H1 (cell line): ENCODE measurements at regions not wholly inside any gene's neighbourhood (a gene's known extent, or its start where the extent isn't known, plus 50 kb on each side); places are given as distances from the start of the nearest gene placed in this dataset.

Experiments used
- CTCF ChIA-PET: fragments of 300-600 bp; sonication (Branson Sonifier 250); formaldehyde crosslinking; loops from one replicate; lab custom pipeline; 2021; ENCODE audit not compliant: partially characterized antibody; lab: Charles Lee
- POLR2A ChIA-PET: fragments of 300-600 bp; sonication (Branson Sonifier 250); formaldehyde crosslinking; loops from one replicate; lab custom pipeline; 2021; ENCODE audit warnings: inconsistent platforms; ENCODE audit not compliant: partially characterized antibody; lab: Charles Lee
- DNase-seq, 2 experiments: peaks; one replicate each; pipeline versions ENCODE4 v3.0.0 to v3.0.0-alpha.2; 2010 to 2022; ENCODE audit warnings: low spot score in 2 of 2, low read depth in 1 of 2, mixed read lengths in 1 of 2
- FAIRE-seq: peaks from 2 replicates; lab custom pipeline; 2011; peaks lifted over from hg19 to GRCh38; lab: Jason Lieb, UNC
- H2AFZ ChIP-seq: 2 replicates; pipeline ENCODE4 v1.8.1; 2012; ENCODE audit warnings: low read length, inconsistent platforms
- H2AK5ac ChIP-seq: 2 replicates; pipeline ENCODE4 v1.6.1; 2013; ENCODE audit warnings: low read depth, low read length
- H2BK120ac ChIP-seq: replicated peaks from 2 replicates; pipeline ENCODE3; 2013; ENCODE audit warnings: low read depth, low read length, inconsistent platforms
- H2BK12ac ChIP-seq: 2 replicates; pipeline ENCODE4 v1.6.1; 2013; ENCODE audit warnings: low read depth, low read length
- H2BK15ac ChIP-seq: 2 replicates; pipeline ENCODE4 v1.6.1; 2013; ENCODE audit warnings: low read length
- H2BK20ac ChIP-seq: 2 replicates; pipeline ENCODE4 v1.6.1; 2013; ENCODE audit warnings: low read length
- H2BK5ac ChIP-seq: 2 replicates; pipeline ENCODE4 v1.6.1; 2013; ENCODE audit warnings: low read depth, low read length
- H3K14ac ChIP-seq: 2 replicates; pipeline ENCODE4 v1.6.1; 2013; ENCODE audit warnings: inconsistent platforms; ENCODE audit not compliant: insufficient read length
- H3K18ac ChIP-seq: 2 replicates; pipeline ENCODE4 v1.6.1; 2013; ENCODE audit warnings: low read length; ENCODE audit errors: extremely low read depth
- H3K23ac ChIP-seq: 2 replicates; pipeline ENCODE4 v1.6.1; 2013; ENCODE audit warnings: inconsistent platforms; ENCODE audit not compliant: insufficient read length
- H3K23me2 ChIP-seq: 2 replicates; pipeline ENCODE4 v1.6.1; 2013; ENCODE audit warnings: low read depth, low read length
- H3K27ac ChIP-seq: 2 replicates; pipeline ENCODE4 v1.6.1; 2011; ENCODE audit warnings: low read depth, low read length, inconsistent platforms
- H3K27me3 ChIP-seq, 4 experiments: replicated peaks in 1 of 4; 1 replicate in 1 of 4; 2 replicates in 3 of 4; pipeline versions ENCODE4 v1.6.1 to v1.8.1; 2011 to 2013; ENCODE audit warnings: low read length in 3 of 4, mild to moderate bottlenecking in 3 of 4, inconsistent platforms in 2 of 4, mixed read lengths in 2 of 4, moderate library complexity in 1 of 4; ENCODE audit not compliant: control insufficient read depth in 3 of 4, insufficient read depth in 3 of 4; ENCODE audit errors: extremely low read depth in 1 of 4
- H3K36me3 ChIP-seq, 4 experiments: 2 replicates each; pipeline versions ENCODE4 v1.6.1 to v1.8.1; 2011 to 2013; ENCODE audit warnings: mild to moderate bottlenecking in 4 of 4, low read length in 3 of 4, moderate library complexity in 2 of 4, control low read depth in 1 of 4, inconsistent platforms in 1 of 4; ENCODE audit not compliant: insufficient read depth in 4 of 4, control insufficient read depth in 2 of 4
- H3K4ac ChIP-seq: replicated peaks from 2 replicates; pipeline ENCODE3; 2013; ENCODE audit warnings: low read length, low read depth, mixed read lengths, inconsistent platforms; ENCODE audit not compliant: insufficient read length
- H3K4me1 ChIP-seq, 4 experiments: replicated peaks in 1 of 4; 1 replicate in 1 of 4; 2 replicates in 3 of 4; pipeline versions ENCODE4 v1.6.1 to v1.8.1; 2011 to 2013; ENCODE audit warnings: low read length in 3 of 4, inconsistent platforms in 2 of 4, mixed read lengths in 1 of 4; ENCODE audit not compliant: insufficient read depth in 4 of 4, control insufficient read depth in 3 of 4
- H3K4me2 ChIP-seq, 2 experiments: 2 replicates each; pipeline versions ENCODE4 v1.6.1 to v1.8.1; 2011 to 2013; ENCODE audit warnings: low read depth in 2 of 2, low read length in 2 of 2, control low read depth in 1 of 2, inconsistent platforms in 1 of 2, mild to moderate bottlenecking in 1 of 2; ENCODE audit not compliant: insufficient read depth in 1 of 2
- H3K4me3 ChIP-seq, 4 experiments: fragments of 200-600, 300-600 bp in 1 of 4; sonication (generic), shearing (Covaris generic), sonication (Bioruptor Twin) in 1 of 4; 2 replicates each; pipeline versions ENCODE4 v1.5.1 to v1.8.1; 2011 to 2016; ENCODE audit warnings: low read length in 4 of 4, low read depth in 3 of 4, control low read depth in 2 of 4, inconsistent platforms in 2 of 4, mild to moderate bottlenecking in 2 of 4, mixed read lengths in 1 of 4, moderate library complexity in 1 of 4; ENCODE audit not compliant: insufficient read depth in 2 of 4; ENCODE audit errors: extremely low read depth in 1 of 4
- H3K56ac ChIP-seq: replicated peaks from 2 replicates; pipeline ENCODE3; 2013; ENCODE audit warnings: low read depth, mild to moderate bottlenecking, mixed read lengths, low read length, inconsistent platforms; ENCODE audit not compliant: insufficient read length
- H3K79me1 ChIP-seq: 2 replicates; pipeline ENCODE4 v1.6.1; 2013; ENCODE audit warnings: low read depth, low read length, control low read depth
- H3K79me2 ChIP-seq, 2 experiments: 2 replicates each; pipeline versions ENCODE4 v1.6.1 to v1.8.1; 2012 to 2013; ENCODE audit warnings: low read length in 2 of 2, mild to moderate bottlenecking in 2 of 2, inconsistent platforms in 1 of 2; ENCODE audit not compliant: insufficient read depth in 2 of 2, control insufficient read depth in 1 of 2
- H3K9ac ChIP-seq, 4 experiments: replicated peaks in 1 of 4; 1 replicate in 1 of 4; 2 replicates in 3 of 4; pipeline versions ENCODE4 v1.6.1 to v1.8.1; 2011 to 2013; ENCODE audit warnings: low read depth in 3 of 4, low read length in 3 of 4, control low read depth in 2 of 4, mild to moderate bottlenecking in 2 of 4, moderate library complexity in 2 of 4, inconsistent platforms in 1 of 4; ENCODE audit errors: extremely low read depth in 1 of 4
- H3K9me3 ChIP-seq, 2 experiments: 2 replicates each; pipeline versions ENCODE4 v1.6.1 to v1.8.1; 2012 to 2013; ENCODE audit warnings: mild to moderate bottlenecking in 2 of 2, moderate library complexity in 2 of 2, control low read depth in 1 of 2, inconsistent platforms in 1 of 2, low read depth in 1 of 2, low read length in 1 of 2, mixed read lengths in 1 of 2; ENCODE audit not compliant: insufficient read depth in 2 of 2
- H4K20me1 ChIP-seq, 2 experiments: replicated peaks in 1 of 2; 2 replicates each; pipeline versions ENCODE3 to v1.8.1; 2011 to 2013; ENCODE audit warnings: inconsistent platforms in 2 of 2, low read length in 2 of 2, mild to moderate bottlenecking in 1 of 2; ENCODE audit not compliant: insufficient read depth in 2 of 2, control insufficient read depth in 1 of 2
- H4K5ac ChIP-seq: 2 replicates; pipeline ENCODE4 v1.6.1; 2013; ENCODE audit warnings: low read length, low read depth, mixed read lengths, inconsistent platforms; ENCODE audit not compliant: insufficient read length
- H4K8ac ChIP-seq: 2 replicates; pipeline ENCODE4 v1.8.0; 2013; ENCODE audit warnings: mild to moderate bottlenecking, moderate library complexity, low read length, inconsistent platforms; ENCODE audit not compliant: insufficient read depth; ENCODE audit errors: extremely low read depth
- H4K91ac ChIP-seq: replicated peaks from 2 replicates; pipeline ENCODE3; 2013; ENCODE audit warnings: low read length, mixed read lengths, inconsistent platforms; ENCODE audit not compliant: insufficient read length
- CHD2 ChIP-seq: IDR thresholded peaks from 2 replicates; pipeline ENCODE4 v1.6.1; 2012; ENCODE audit warnings: low read length, improper control_type of control experiment
- EGR1 ChIP-seq: IDR thresholded peaks from 2 replicates; pipeline ENCODE4 v1.6.1; 2011; ENCODE audit warnings: low read depth, low read length, borderline replicate concordance
- TEAD4 ChIP-seq: IDR thresholded peaks from 2 replicates; pipeline ENCODE4 v1.6.1; 2012; ENCODE audit warnings: low read depth, low read length, inconsistent platforms, mixed read lengths
- WGBS, 2 experiments: shearing (Covaris generic) in 1 of 2; methylation state at CpG; one replicate each; pipeline versions ENCODE4 v1.1.6 to v1.1.7; 2013 to 2015; ENCODE audit warnings: low lambda C conversion rate in 2 of 2, mixed read lengths in 2 of 2, inconsistent platforms in 1 of 2, low coverage in 1 of 2, missing lambda C conversion rate in 1 of 2; ENCODE audit not compliant: insufficient replicate concordance in 2 of 2, insufficient coverage in 1 of 2, insufficient read length in 1 of 2; ENCODE audit errors: extremely low coverage in 1 of 2, missing lambda C conversion rate in 1 of 2; 5-methylcytosine and 5-hydroxymethylcytosine counted together
- TF ChIP-seq, protein P1 (sequence below): IDR thresholded peaks from 2 replicates; pipeline ENCODE4 v1.6.1; 2011; ENCODE audit warnings: low read depth, mild to moderate bottlenecking, low read length; ENCODE audit not compliant: insufficient read depth

- no peak overlapping the region for H2BK120ac ChIP-seq
- no peak overlapping the region for H3K27ac ChIP-seq
- H3K4ac ChIP-seq: no peak overlapping the region
- no peak overlapping the region for H4K91ac ChIP-seq
- no peaks in the 10 kb centered on the region for H4K20me1 ChIP-seq
- H4K5ac ChIP-seq: no peak overlapping the region
- no peak overlapping the region for H2BK5ac ChIP-seq
- H3K79me2 ChIP-seq: no peaks in the 10 kb centered on the region
- WGBS, 2 experiments: 88% methylated on average over 6 of the region's 6 CpGs; no CpG with 5 or more reads in 1 of the 2 experiments
- H3K4me3 ChIP-seq: no peak overlapping the region
- H3K79me1 ChIP-seq: no peaks in the 10 kb centered on the region; the same call in 1 of the 2 replicates
- no peaks in the 10 kb centered on the region; a peak in 2 of 8 replicates for H3K36me3 ChIP-seq
- TF ChIP-seq EGR1: no peak
- TF ChIP-seq, protein P1, sequence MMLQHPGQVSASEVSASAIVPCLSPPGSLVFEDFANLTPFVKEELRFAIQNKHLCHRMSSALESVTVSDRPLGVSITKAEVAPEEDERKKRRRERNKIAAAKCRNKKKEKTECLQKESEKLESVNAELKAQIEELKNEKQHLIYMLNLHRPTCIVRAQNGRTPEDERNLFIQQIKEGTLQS: no peak
- TF ChIP-seq CHD2: no peak
- TF ChIP-seq TEAD4: no peak
- H3K9ac ChIP-seq: no peak overlapping the region
- ChIA-PET POLR2A (no interaction called here), CTCF (interaction anchor here (0.5 to 16.4 kb wide), 3 partner anchors 21 to 400 kb away, joined by 3 to 145 read pairs (median 4); no protein-coding TSS in a partner anchor)
- H3K4me1 ChIP-seq: no peaks in the 10 kb centered on the region
- H4K8ac ChIP-seq: no peak overlapping the region
- H3K9me3 ChIP-seq: no peaks in the 10 kb centered on the region
- no peak overlapping the region for H3K18ac ChIP-seq
- H3K27me3 ChIP-seq: no peaks in the 10 kb centered on the region; a peak in 1 of 7 replicates
- no peak overlapping the region for H3K4me2 ChIP-seq
- H2BK12ac ChIP-seq: no peak overlapping the region
- DNase-seq (peak in 1 of 2 experiments; percentile 19), FAIRE-seq (no peak)
- no peaks in the 10 kb centered on the region for H3K23me2 ChIP-seq
- H2AK5ac ChIP-seq: no peak overlapping the region
- H2BK15ac ChIP-seq: no peak overlapping the region
- no peak overlapping the region for H2AFZ ChIP-seq
- H3K23ac ChIP-seq: no peak overlapping the region
- H3K56ac ChIP-seq: no peak overlapping the region
- no peak overlapping the region for H2BK20ac ChIP-seq
- no peak overlapping the region for H3K14ac ChIP-seq
Measured at GRCh38 chr17:34125010-34125409, 130.1 kb upstream of the CCL2 start.
